Activated CD4-positive, alpha-beta T cell treated with anti-CD3 and anti-CD28 coated beads, Interleukin-10, Interleukin-2, amounts not matched to agents 100 ng/mL and 50 ng/mL, durations not matched to agents 16 hours and 8 hours (primary cell): ENCODE measurements at regions not wholly inside any gene's neighbourhood (a gene's known extent, or its start where the extent isn't known, plus 50 kb on each side); places are given as distances from the start of the nearest gene placed in this dataset.
A peak's percentile ranks its signal among the peaks of the same experiment; 100 is the strongest.
"Not testable (repeated sequence)": the region's sequence is repeated elsewhere in the genome, so short reads cannot be mapped to it uniquely, and the experiment has no call there.

ENCODE experiments used
- DNase-seq: peaks from one replicate; pipeline ENCODE4 v3.0.0-alpha.2; 2020

- no peak for DNase-seq
These were observed 883.5 kb downstream of the SORCS1 start for GRCh38 chr10:106280896-106281460.

- no peak for DNase-seq
These were observed 886.1 kb downstream of the SORCS1 start for GRCh38 chr10:106278383-106278782.

DNA sequence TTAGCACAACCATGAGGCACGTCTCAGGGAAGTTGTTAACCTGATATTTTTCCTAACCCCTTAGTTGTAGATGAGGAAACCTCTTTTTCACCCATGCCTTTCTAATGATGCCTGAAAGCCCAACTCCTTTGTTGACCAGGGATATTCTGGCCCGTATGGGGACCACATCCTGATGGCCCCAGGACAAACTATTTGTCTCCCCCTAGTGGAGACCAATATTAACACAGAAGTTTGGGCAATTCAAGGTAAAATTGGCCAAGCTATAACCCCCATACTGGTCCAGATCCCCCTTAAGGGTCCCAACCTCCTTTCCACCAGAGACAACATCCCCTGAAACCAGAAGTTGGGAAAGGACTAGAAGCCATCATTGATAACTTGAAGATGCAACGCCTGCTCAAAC, 893.3 kb downstream of the SORCS1 start:
- no peak for DNase-seq

- DNase-seq: no peak
These were observed 896.5 kb downstream of the SORCS1 start for GRCh38 chr10:106268000-106268399.

DNA sequence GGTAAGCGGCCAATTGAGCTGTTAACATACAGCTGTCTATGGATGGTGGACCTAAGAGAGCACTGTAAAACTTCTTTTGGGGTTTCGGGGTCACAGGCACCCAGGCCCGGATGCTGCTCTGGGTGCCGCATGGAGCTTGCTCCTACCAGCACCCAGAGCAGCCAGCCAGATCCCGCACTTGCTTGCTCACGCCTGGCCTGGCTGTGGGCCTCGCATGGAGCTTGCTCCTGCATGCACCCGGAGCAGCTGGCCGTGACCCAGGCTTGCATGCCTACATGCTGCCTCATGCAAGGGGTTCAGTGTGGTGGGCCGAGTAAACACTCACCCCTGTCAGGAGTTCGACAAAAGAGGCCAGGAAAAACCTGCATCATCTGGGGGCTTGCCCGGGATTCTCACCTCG, 896.9 kb downstream of the SORCS1 start:
- DNase-seq: no peak

DNA sequence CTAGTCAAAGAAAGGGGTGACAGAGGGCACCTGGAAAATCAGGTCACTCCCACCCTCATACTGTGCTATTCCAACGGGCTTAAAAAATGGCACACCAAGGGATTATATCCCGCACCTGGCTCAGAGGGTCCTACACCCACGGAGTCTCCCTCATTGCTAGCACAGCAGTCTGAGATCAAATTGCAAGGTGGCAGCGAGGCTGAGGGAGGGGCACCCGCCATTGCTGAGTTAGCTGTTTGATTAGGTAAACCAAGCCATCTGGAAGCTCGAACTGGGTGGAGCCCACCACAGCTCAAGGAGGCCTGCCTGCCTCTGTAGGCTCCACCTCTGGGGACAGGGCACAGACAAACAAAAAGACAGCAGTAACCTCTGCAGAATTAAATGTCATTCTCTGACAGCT, 907.1 kb downstream of the SORCS1 start:
- not testable (repeated sequence) for DNase-seq

DNA sequence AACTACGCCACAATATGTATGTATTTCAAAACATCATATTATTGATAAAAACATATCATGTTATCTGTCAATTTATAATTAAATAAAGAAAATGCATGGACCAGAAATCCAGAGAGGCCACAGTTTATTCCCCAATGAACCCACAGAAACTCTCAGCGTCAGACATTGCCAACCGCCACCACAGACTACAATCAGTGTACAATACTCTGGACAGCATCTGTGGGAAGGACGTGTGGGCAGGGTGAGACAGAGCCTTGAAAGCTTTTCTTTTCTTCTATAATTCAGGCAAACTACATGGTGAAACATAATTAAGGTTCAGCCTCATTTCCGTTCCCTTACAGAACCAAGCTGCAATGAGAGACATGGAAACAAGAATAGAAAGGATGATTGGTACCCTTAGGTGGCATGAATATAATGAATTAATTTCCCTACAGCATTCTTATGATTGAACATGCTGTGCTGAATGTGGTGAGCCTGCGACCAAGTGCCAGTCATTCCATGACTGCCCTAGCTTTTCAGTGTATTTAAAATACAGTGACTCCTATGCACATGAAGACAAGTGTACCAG, 909.3 kb downstream of the SORCS1 start:
- no peak for DNase-seq

DNA sequence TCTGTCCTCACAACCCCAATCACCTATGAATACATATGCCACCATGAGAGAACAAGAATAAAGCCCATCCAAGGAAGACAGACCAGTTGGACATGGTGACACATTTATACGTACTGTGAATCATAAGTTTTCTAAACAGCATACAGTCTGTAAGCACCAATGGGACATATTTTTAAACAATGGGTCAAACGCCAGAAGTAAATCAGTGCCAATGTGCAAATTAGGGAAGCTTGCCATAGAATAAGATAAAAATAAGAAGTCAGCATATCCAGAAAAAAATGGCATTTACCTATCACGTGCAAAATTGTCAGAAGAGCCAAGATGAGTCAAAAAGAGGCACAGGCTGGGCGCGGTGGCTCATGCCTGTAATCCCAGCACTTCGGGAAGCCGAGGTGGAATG, 910.4 kb downstream of the SORCS1 start:
- DNase-seq: no peak

DNA sequence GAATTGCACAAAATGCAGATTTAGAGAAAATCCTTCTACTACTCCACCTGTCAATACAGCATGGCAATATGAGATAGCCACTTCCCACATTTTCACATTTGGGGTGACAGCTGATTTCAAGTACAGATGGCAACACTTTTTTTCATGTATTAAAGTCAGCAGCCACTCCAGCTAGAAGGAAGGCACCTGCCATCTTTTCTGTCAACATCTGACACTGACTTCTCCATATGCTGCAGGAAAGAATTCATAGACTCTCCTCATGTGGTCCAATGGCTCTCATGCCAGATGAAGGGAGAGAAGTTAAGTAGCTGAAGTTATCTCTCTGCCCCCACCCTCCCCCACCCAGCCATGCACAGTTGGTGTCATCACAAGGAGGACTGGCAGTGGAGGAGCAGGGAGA, 912.0 kb downstream of the SORCS1 start:
- no peak for DNase-seq

DNA sequence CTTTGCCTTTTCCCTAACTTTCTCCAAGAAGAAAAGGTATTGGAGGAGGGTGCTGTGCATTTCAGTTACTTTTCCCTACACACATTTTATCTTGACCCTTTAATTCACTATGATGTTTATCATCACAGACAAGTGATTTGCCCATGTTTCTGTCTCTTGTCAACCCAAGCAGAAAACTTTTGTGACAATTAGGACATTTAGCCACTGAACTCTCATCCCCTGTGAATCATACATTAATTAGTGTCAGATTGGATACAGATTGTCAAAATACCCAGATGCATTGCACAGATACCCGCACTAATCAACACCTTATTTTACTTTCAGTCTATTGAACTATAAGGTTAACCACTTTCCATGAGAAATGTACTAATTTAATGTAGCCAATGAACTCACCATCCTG, 912.9 kb downstream of the SORCS1 start:
- no peak for DNase-seq

- no peak for DNase-seq
These were observed 922.2 kb downstream of the SORCS1 start for GRCh38 chr10:106242301-106242700.

DNA sequence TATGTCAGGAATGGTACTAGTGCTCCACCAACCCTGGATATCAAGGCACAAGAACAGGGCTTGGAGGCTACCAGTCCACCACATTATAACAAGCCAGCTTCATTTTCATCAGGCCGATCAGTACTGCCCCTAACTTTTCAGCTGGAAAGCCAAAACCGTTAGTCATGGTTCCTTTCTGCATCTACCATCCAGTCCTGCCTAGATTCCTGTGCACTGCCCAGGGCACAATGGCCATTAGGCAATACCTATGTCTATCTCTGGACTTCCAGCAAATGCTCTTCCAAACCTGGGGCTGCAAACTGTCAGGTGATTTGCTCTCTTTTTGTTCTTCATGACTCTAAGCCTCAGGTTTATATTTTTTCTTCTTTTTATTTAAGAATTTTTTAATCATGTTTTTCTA, 937.7 kb downstream of the SORCS1 start:
- no peak for DNase-seq

DNA sequence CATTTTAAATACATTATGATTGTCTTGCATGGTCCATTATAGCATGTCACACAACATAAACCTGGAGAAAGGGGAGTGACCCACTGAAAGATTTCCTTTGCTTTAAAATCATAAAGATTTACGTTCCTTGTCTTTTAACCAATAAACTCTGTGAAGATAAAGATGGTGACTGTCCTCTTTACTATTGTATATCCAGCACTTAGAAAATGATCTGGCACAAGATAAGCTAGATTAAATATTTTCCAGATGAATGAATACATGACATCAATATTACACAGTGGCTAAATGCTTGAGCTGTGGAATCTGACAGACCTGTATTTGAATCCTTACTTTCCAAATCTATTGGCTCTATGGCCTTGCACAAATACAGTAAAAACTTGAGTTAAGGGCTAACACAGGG, 938.4 kb downstream of the SORCS1 start:
- no peak for DNase-seq

- DNase-seq: no peak
These were observed 939.8 kb downstream of the SORCS1 start for GRCh38 chr10:106224676-106225075.

DNA sequence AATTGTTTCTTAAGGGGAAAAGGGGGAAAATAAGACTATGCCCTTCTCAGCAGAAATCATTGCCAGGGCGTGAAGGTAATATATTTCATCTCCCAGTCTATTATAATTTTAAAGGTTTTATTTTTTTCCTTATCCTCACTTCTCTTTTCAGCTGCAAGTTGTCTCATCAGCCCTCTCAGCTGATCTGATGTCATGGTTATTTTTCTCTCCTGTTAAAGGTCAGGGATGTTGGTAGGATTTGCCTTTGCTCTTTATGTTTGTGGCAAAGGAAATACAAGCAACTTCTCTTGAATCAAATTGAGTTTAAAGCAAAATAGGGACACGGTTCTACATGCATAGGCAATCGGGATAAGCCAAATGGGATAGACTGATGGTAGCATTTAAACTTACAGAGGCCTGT, 946.9 kb downstream of the SORCS1 start:
- DNase-seq: no peak

- DNase-seq: no peak
These were observed 948.4 kb downstream of the SORCS1 start for GRCh38 chr10:106216085-106216484.

- DNase-seq: no peak
These were observed 950.3 kb downstream of the SORCS1 start for GRCh38 chr10:106214243-106214642.

DNA sequence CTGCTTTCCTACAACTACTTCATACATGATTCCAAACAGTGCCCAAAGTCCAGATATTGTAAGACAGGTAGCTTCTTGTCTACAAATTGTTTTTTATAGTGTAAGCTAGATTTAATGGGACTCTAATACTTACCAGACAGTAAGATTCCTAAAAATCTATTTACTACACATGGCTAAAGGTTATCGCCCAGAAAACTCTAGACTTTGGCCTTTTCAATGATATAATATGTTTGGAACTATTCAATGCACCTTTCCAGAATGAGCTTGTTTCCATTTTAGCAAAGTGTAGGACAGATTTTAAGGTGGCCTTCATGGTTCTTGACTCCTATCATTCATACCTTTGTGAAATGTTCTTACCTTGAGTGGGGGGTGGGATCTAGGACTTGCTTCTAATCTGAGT, 951.0 kb downstream of the SORCS1 start:
- no peak for DNase-seq

DNA sequence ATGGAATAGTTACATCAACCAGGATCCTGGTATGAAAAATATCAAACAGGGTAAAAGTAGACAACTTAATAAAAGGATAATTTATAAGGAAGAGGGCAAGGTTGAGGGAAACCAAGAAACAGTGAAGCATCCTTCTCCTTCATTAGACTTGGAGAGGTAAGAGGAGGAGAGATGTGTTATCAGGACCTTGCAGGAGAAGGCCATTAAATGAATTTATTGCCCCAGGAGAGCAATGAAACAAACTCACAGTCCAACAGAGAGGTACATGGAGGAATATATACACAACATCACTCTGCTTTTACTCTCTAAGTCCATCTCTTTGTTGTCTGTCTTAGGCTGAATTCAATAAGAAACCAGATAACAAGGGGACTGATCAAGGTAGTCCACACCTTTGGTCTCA, 966.2 kb downstream of the SORCS1 start:
- no peak for DNase-seq

DNA sequence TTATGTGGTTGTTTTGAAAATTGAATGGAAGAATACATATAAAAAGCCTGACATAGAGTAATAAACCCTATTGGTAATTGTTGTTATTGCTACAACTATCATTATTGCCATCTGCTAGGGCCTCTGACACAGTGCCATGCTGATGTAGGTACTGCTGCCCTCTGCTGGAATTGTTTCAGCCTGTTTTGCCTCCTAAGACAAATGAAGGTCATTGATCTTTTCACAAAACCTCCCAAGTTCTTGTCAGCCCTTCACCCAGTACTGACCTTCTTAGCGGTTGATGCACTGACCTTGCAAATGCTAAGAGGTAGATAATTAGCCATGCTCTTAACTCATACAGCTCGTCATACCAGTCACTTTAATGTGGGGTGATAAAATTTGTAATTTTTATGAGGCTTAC, 975.2 kb downstream of the SORCS1 start:
- DNase-seq: peak; percentile 17

DNA sequence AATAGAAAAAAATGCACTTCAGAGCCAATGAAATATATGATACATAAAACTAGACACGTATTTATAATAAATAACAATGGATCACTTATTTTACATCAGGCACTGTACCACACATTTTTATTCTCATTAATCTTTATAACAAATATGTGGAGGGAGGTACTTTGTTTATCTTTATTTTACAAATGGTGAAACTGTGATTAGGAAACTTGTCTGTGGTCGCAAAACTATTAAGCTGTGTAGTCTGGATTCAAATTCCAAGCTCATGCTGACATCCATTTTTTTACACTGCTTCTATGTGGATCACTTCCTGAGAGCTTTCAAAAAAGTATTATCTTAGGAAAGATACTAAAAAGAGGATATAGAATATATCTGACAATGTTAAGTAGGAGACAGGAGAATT, 978.6 kb downstream of the SORCS1 start:
- DNase-seq: no peak

GRCh38 chr10:106183041-106183440, 981.5 kb downstream of the SORCS1 start:
- no peak for DNase-seq

GRCh38 chr10:106182542-106182941, 982.0 kb downstream of the SORCS1 start:
- DNase-seq: no peak

DNA sequence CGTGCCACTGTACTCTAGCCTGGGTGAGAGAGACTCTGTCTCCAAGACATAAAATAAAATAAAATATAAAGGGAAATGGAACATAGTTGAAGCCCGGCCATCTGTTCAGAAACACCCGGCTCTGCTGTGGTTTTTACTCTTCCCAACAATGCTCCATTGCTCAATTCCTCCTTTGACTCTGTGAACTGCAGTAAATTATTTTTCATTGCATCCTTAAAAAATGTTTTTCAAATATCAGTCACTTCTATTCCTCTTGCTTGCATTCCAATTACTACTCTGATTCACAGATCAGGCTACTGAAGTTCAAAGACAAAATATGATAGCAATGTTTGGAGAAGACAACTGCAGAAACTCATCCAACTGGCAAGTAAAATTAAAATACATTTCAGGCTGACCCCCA, 983.0 kb downstream of the SORCS1 start:
- DNase-seq: no peak

DNA sequence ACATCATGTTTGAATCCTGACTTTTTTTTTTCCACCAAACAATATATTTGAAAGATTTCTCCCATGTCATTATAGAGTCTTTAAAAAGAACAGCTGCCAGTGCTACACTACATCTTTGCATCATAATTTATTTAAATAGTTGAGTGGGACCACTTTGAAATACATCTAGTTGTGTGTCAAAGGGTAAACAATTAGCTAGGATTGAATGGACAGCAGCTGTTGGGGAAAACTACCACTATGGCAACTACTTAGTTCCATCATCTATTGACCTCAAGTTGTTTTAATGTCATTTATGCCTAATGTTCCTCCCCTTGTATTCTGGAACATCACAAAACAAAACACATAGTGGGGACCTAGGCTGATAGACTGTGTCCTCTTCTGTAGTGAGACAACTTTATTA, 985.1 kb downstream of the SORCS1 start:
- DNase-seq: no peak
